HG03139 (cell line): ENCODE measurements at regions not wholly inside any gene's neighbourhood (a gene's known extent, or its start where the extent isn't known, plus 50 kb on each side); places are given as distances from the start of the nearest gene placed in this dataset.

Source experiments
- ATAC-seq: cut with Tn5 transposase; IDR thresholded peaks from one replicate; pipeline ENCODE4 v1.9.1; 2021; ENCODE audit not compliant: unreplicated experiment

- ATAC-seq, result no peak
Observed at GRCh38 chr10:83957168-83957947, 182.0 kb upstream of the GHITM start.

GRCh38 chr10:83959328-83959727, 180.0 kb upstream of the GHITM start:
- no peak for ATAC-seq

GRCh38 chr10:83960125-83960524, 179.2 kb upstream of the GHITM start:
- ATAC-seq, result no peak

- no peak for ATAC-seq
Observed at GRCh38 chr10:83961620-83962019, 177.7 kb upstream of the GHITM start.

GRCh38 chr10:83963446-83963845, 175.9 kb upstream of the GHITM start:
- ATAC-seq, result no peak

GRCh38 chr10:83965473-83965872, 173.8 kb upstream of the GHITM start:
- no peak for ATAC-seq

GRCh38 chr10:83968052-83968451, 171.3 kb upstream of the GHITM start:
- ATAC-seq, result no peak

- ATAC-seq, result no peak
Observed at GRCh38 chr10:83978681-83979383, 160.5 kb upstream of the GHITM start.

- no peak for ATAC-seq
Observed at GRCh38 chr10:83982812-83983211, 156.5 kb upstream of the GHITM start.

- ATAC-seq, result no peak
Observed at GRCh38 chr10:83983578-83984255, 155.6 kb upstream of the GHITM start.

GRCh38 chr10:83984256-83984640, 155.1 kb upstream of the GHITM start:
- ATAC-seq, result no peak

GRCh38 chr10:83986800-83987199, 152.5 kb upstream of the GHITM start:
- ATAC-seq, result no peak

- no peak for ATAC-seq
Observed at GRCh38 chr10:83987216-83987615, 152.1 kb upstream of the GHITM start.

- no peak for ATAC-seq
Observed at GRCh38 chr10:83988435-83988834, 150.9 kb upstream of the GHITM start.

GRCh38 chr10:83990126-83990525, 149.2 kb upstream of the GHITM start:
- ATAC-seq, result peak; percentile 94

GRCh38 chr10:83991986-83992753, 147.1 kb upstream of the GHITM start:
- ATAC-seq, result no peak

GRCh38 chr10:83994325-83994724, 145.0 kb upstream of the GHITM start:
- ATAC-seq, result no peak

GRCh38 chr10:83995738-83996331, 143.5 kb upstream of the GHITM start:
- ATAC-seq, result no peak

GRCh38 chr10:84004221-84004620, 135.1 kb upstream of the GHITM start:
- no peak for ATAC-seq

- ATAC-seq, result no peak
Observed at GRCh38 chr10:84005403-84005802, 133.9 kb upstream of the GHITM start.

- no peak for ATAC-seq
Observed at GRCh38 chr10:84007482-84007881, 131.8 kb upstream of the GHITM start.
